Liver (tissue), 8 donors: ENCODE measurements at regions not wholly inside any gene's neighbourhood (a gene's known extent, or its start where the extent isn't known, plus 50 kb on each side); places are given as distances from the start of the nearest gene placed in this dataset.

Source experiments
- DNase-seq: peaks from one replicate; pipeline ENCODE4 v3.0.0-alpha.2; 2017; ENCODE audit warnings: low spot score
- H3K27ac ChIP-seq, 2 donors: one replicate each; pipeline ENCODE4 v1.7.0; 2013; ENCODE audit warnings: inconsistent platforms in 2 of 2, low read length in 2 of 2, control low read depth in 1 of 2, low read depth in 1 of 2, mild to moderate bottlenecking in 1 of 2
- H3K27me3 ChIP-seq, 4 donors: one replicate each; pipeline versions ENCODE4 v1.6.1 to v1.7.0; 2013; ENCODE audit warnings: low read length in 3 of 4, inconsistent platforms in 1 of 4, mild to moderate bottlenecking in 1 of 4, moderate library complexity in 1 of 4; ENCODE audit not compliant: control insufficient read depth in 4 of 4, insufficient read depth in 4 of 4
- H3K36me3 ChIP-seq, 4 donors: one replicate each; pipeline versions ENCODE4 v1.6.1 to v1.7.0; 2013; ENCODE audit warnings: low read length in 3 of 4, mild to moderate bottlenecking in 3 of 4, low read depth in 1 of 4, moderate library complexity in 1 of 4; ENCODE audit not compliant: control insufficient read depth in 4 of 4, insufficient read depth in 3 of 4
- H3K4me1 ChIP-seq, 4 donors: one replicate each; pipeline versions ENCODE4 v1.6.1 to v1.7.0; 2013; ENCODE audit warnings: low read length in 3 of 4, mild to moderate bottlenecking in 3 of 4, moderate library complexity in 1 of 4; ENCODE audit not compliant: control insufficient read depth in 4 of 4, insufficient read depth in 4 of 4
- H3K4me3 ChIP-seq, 3 donors: one replicate each; pipeline versions ENCODE4 v1.6.1 to v1.7.0; 2013; ENCODE audit warnings: low read length in 3 of 3, control low read depth in 1 of 3, low read depth in 1 of 3, mild to moderate bottlenecking in 1 of 3
- H3K9ac ChIP-seq, 2 donors: one replicate each; pipeline ENCODE4 v1.7.0; 2013; ENCODE audit warnings: low read length in 2 of 2, mild to moderate bottlenecking in 2 of 2, moderate library complexity in 2 of 2, control low read depth in 1 of 2, low read depth in 1 of 2
- H3K9me3 ChIP-seq, 4 donors: one replicate each; pipeline versions ENCODE4 v1.6.1 to v1.7.0; 2013; ENCODE audit warnings: low read length in 3 of 4; ENCODE audit not compliant: control insufficient read depth in 4 of 4
- ATF3 ChIP-seq: IDR thresholded peaks from 2 replicates; pipeline ENCODE4 v1.6.1; 2016; ENCODE audit warnings: antibody characterized with exemption
- CTCF ChIP-seq: fragments of 150-350 bp; IDR thresholded peaks from 2 replicates; pipeline ENCODE4 v1.5.1; 2017; ENCODE audit warnings: improper control_type of control experiment, low read depth, low read length; ENCODE audit not compliant: missing input control
- EGR1 ChIP-seq, 2 donors: IDR thresholded peaks; 2 replicates each; pipeline ENCODE4 v1.6.1; 2016 to 2018; ENCODE audit warnings: antibody characterized with exemption in 2 of 2, low read depth in 2 of 2
- FOXA1 ChIP-seq: IDR thresholded peaks from 2 replicates; pipeline ENCODE4 v1.6.1; 2016; ENCODE audit warnings: antibody characterized with exemption
- FOXA2 ChIP-seq: IDR thresholded peaks from 2 replicates; pipeline ENCODE4 v1.6.1; 2016; ENCODE audit warnings: antibody characterized with exemption
- GABPA ChIP-seq, 2 donors: IDR thresholded peaks in 1 of 2; conservative IDR thresholded peaks in 1 of 2; 2 replicates each; pipeline ENCODE4 v1.6.1; 2016; ENCODE audit warnings: antibody characterized with exemption in 2 of 2, mild to moderate bottlenecking in 1 of 2, moderate library complexity in 1 of 2
- HNF4A ChIP-seq, 2 donors: conservative IDR thresholded peaks; 2 replicates each; pipeline ENCODE4 v1.6.1; 2016; ENCODE audit warnings: antibody characterized with exemption in 2 of 2, mild to moderate bottlenecking in 2 of 2
- HNF4G ChIP-seq: IDR thresholded peaks from 2 replicates; pipeline ENCODE4 v1.6.1; 2016; ENCODE audit warnings: antibody characterized with exemption
- JUND ChIP-seq, 2 donors: IDR thresholded peaks; 2 replicates each; pipeline ENCODE4 v1.6.1; 2016; ENCODE audit warnings: antibody characterized with exemption in 2 of 2
- NR2F2 ChIP-seq: IDR thresholded peaks from 2 replicates; pipeline ENCODE4 v1.6.1; 2016; ENCODE audit warnings: antibody characterized with exemption
- RAD21 ChIP-seq, 2 donors: IDR thresholded peaks; 2 replicates each; pipeline ENCODE4 v1.6.1; 2016; ENCODE audit warnings: antibody characterized with exemption in 2 of 2, mild to moderate bottlenecking in 2 of 2
- REST ChIP-seq: IDR thresholded peaks from 2 replicates; pipeline ENCODE4 v1.6.1; 2016; ENCODE audit warnings: antibody characterized with exemption, mild to moderate bottlenecking
- RXRA ChIP-seq, 2 donors: IDR thresholded peaks; 2 replicates each; pipeline ENCODE4 v1.6.1; 2017 to 2018; ENCODE audit warnings: antibody characterized with exemption in 2 of 2, mild to moderate bottlenecking in 1 of 2
- SP1 ChIP-seq: IDR thresholded peaks from 2 replicates; pipeline ENCODE4 v1.6.1; 2018; ENCODE audit warnings: antibody characterized with exemption, mild to moderate bottlenecking
- TAF1 ChIP-seq: conservative IDR thresholded peaks from 2 replicates; pipeline ENCODE4 v1.6.1; 2016; ENCODE audit warnings: antibody characterized with exemption, mild to moderate bottlenecking
- YY1 ChIP-seq: IDR thresholded peaks from 2 replicates; pipeline ENCODE4 v1.6.1; 2016; ENCODE audit warnings: antibody characterized with exemption, mild to moderate bottlenecking
- ZBTB33 ChIP-seq: IDR thresholded peaks from 2 replicates; pipeline ENCODE4 v1.6.1; 2016; ENCODE audit warnings: antibody characterized with exemption
- WGBS: extraction: QIAGEN DNeasy Blood & Tissue Kit; methylation state at CpG from one replicate; pipeline ENCODE4 v1.1.7; 2013; 5-methylcytosine and 5-hydroxymethylcytosine counted together
- TF ChIP-seq, protein P1 (sequence below): IDR thresholded peaks from 2 replicates; pipeline ENCODE4 v1.6.1; 2016; ENCODE audit warnings: antibody characterized with exemption
- donor health status: healthy.
- donor health status: healthy.
- donor health status: healthy.
- donor health status: healthy.
- donor health status: healthy.

GRCh38 chr5:123286891-123287290 is 136.3 kb downstream of the CEP120 start (continued):
- TF ChIP-seq, protein P1, sequence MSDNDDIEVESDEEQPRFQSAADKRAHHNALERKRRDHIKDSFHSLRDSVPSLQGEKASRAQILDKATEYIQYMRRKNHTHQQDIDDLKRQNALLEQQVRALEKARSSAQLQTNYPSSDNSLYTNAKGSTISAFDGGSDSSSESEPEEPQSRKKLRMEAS = no peak
- TF ChIP-seq HNF4A (conservative IDR thresholded peaks at IDR 0.05) = no peak
- no peak for TF ChIP-seq TAF1

DNA sequence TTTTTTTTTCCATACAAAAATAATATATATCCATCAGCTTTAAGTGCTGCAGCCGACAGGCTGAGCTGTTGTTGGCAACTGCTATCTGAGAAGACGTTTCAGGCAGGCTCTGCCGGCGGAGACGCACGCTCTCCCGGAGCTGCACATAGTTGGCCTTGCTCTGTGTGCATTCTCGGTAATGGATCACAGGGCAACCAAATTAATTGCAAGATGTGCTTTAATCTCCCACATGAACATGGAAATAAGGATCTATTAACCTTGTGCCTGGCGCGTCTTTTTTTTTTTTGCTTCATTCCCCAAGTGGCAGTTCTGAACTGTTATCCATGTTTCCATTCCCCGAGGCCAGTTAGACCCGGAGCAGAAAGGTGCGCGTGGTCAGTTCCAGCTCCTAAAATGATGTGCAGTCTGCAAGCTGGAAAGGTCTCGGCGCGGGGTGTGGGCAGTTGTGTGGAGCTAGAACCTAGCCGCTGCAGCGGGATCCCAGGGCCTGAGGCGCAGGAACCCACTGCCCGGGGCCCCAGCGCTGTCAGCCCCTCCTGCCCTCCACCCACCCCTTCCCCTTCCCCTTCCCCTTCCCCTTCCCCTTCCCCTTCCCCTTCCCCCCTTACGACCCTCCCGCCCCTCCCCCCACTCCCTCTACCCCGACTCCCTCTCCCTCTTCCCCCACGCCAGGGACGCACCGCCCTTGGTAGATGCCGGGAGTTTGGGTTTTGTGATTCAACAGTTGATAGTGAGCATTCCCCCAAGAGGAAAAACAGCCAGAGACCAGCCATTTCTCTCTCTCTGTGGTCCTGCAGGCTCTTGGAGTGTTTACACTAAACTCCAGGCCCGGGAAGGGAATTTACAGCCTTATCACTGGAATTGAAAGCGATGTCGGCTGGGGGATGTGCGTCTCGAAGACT is 137.8 kb downstream of the CEP120 start:
- no peaks in the 10 kb centered on the region for H3K36me3 ChIP-seq
- peaks cover 0 to 5% (median 2%) of the 10 kb centered on the region in 4 donors for H3K4me1 ChIP-seq
- H3K9me3 ChIP-seq = no peaks in the 10 kb centered on the region
- TF ChIP-seq RXRA (IDR thresholded peaks at IDR 0.05) = no peak
- no peak for TF ChIP-seq SP1
- TF ChIP-seq FOXA2 = no peak
- TF ChIP-seq HNF4A (conservative IDR thresholded peaks at IDR 0.05) = no peak
- TF ChIP-seq, protein P1 = no peak
- no peak for TF ChIP-seq RAD21 (IDR thresholded peaks at IDR 0.05)
- TF ChIP-seq YY1 = no peak
- TF ChIP-seq FOXA1 = no peak
- no peak for TF ChIP-seq EGR1 (IDR thresholded peaks at IDR 0.05; ENCODE audit: low read depth in 2 of 2)
- TF ChIP-seq ZBTB33 = no peak
- no peak for TF ChIP-seq ATF3
- no peak for TF ChIP-seq CTCF
- TF ChIP-seq JUND (IDR thresholded peaks at IDR 0.05) = no peak
- TF ChIP-seq GABPA (IDR thresholded peaks at IDR 0.05 in 1 of 2, conservative IDR thresholded peaks at IDR 0.05 in 1 of 2) = no peak
- TF ChIP-seq HNF4G = no peak
- no peak for TF ChIP-seq REST
- TF ChIP-seq NR2F2 = no peak
- TF ChIP-seq TAF1 = no peak
- DNase-seq = no peak
- no peak overlapping the region for H3K9ac ChIP-seq
- 8% methylated on average over 30 of the region's 34 CpGs for WGBS
- no peak overlapping the region for H3K4me3 ChIP-seq
- H3K27me3 ChIP-seq = peaks cover 0 to 11% (median 3%) of the 10 kb centered on the region in 4 donors
- no peak overlapping the region for H3K27ac ChIP-seq
